MM.1S (cell line): ENCODE measurements at regions not wholly inside any gene's neighbourhood (a gene's known extent, or its start where the extent isn't known, plus 50 kb on each side); places are given as distances from the start of the nearest gene placed in this dataset.

Source experiments
- DNase-seq: peaks from one replicate; pipeline ENCODE4 v3.0.0-alpha.2; 2015
- H2AFZ ChIP-seq: fragments of 300-600 bp; sonication (generic); 2 replicates; pipeline ENCODE4 v1.6.0; 2016; ENCODE audit warnings: antibody characterized with exemption, low read length
- H3F3A ChIP-seq: fragments of 300-600 bp; sonication (generic); 2 replicates; pipeline ENCODE4 v1.6.1; 2016; ENCODE audit warnings: mild to moderate bottlenecking, antibody characterized with exemption, low read length, moderate library complexity, mixed read lengths; ENCODE audit not compliant: insufficient read depth
- H3K27ac ChIP-seq: fragments of 300-600 bp; sonication (generic); 2 replicates; pipeline ENCODE4 v1.5.1; 2016; ENCODE audit warnings: mild to moderate bottlenecking, low read length
- H3K27me3 ChIP-seq: fragments of 300-600 bp; sonication (generic); replicated peaks from 2 replicates; pipeline ENCODE4 v1.6.0; 2016; ENCODE audit warnings: low read length; ENCODE audit not compliant: insufficient read depth
- H3K36me3 ChIP-seq: fragments of 300-600 bp; sonication (generic); replicated peaks from 2 replicates; pipeline ENCODE4 v1.6.1; 2016; ENCODE audit warnings: mild to moderate bottlenecking, low read length, mixed read lengths; ENCODE audit not compliant: insufficient read depth
- H3K4me1 ChIP-seq: fragments of 300-600 bp; sonication (generic); 2 replicates; pipeline ENCODE4 v1.6.1; 2016; ENCODE audit warnings: low read length, mixed read lengths
- H3K4me2 ChIP-seq: fragments of 300-600 bp; sonication (generic); 2 replicates; pipeline ENCODE4 v1.6.0; 2016; ENCODE audit warnings: low read depth, low read length
- H3K4me3 ChIP-seq: fragments of 300-600 bp; sonication (generic); 2 replicates; pipeline ENCODE4 v1.5.1; 2016; ENCODE audit warnings: low read length, mixed read lengths
- H3K79me2 ChIP-seq: fragments of 300-600 bp; sonication (generic); 2 replicates; pipeline ENCODE4 v1.6.1; 2016; ENCODE audit warnings: mixed run types, low read length, mixed read lengths
- H3K9ac ChIP-seq: fragments of 300-600 bp; sonication (generic); 2 replicates; pipeline ENCODE4 v1.6.1; 2016; ENCODE audit warnings: low read length, mixed read lengths
- H3K9me2 ChIP-seq: fragments of 300-600 bp; sonication (generic); replicated peaks from 2 replicates; pipeline ENCODE4 v1.6.1; 2016; ENCODE audit warnings: mild to moderate bottlenecking, low read length, mixed read lengths; ENCODE audit not compliant: insufficient read depth
- H3K9me3 ChIP-seq: fragments of 300-600 bp; sonication (generic); replicated peaks from 2 replicates; pipeline ENCODE4 v1.6.1; 2016; ENCODE audit warnings: mild to moderate bottlenecking, low read length, mixed read lengths; ENCODE audit not compliant: insufficient read depth
- H4K20me1 ChIP-seq: fragments of 300-600 bp; sonication (generic); 2 replicates; pipeline ENCODE4 v1.6.1; 2016; ENCODE audit warnings: mild to moderate bottlenecking, low read length, moderate library complexity, mixed read lengths; ENCODE audit not compliant: insufficient read depth
- CTCF ChIP-seq: fragments of 300-600 bp; sonication (generic); IDR thresholded peaks from 2 replicates; pipeline ENCODE4 v1.5.1; 2016; ENCODE audit warnings: antibody characterized with exemption, low read length, mixed read lengths
- EZH2 ChIP-seq: fragments of 300-600 bp; sonication (generic); optimal IDR thresholded peaks from 2 replicates; pipeline ENCODE3; 2017; ENCODE audit warnings: low read depth, mild to moderate bottlenecking, antibody characterized with exemption, low read length, mixed read lengths
- EZH2phosphoT487 ChIP-seq: fragments of 300-600 bp; sonication (generic); IDR thresholded peaks from 2 replicates; pipeline ENCODE4 v1.6.1; 2018; ENCODE audit warnings: antibody characterized with exemption, low read length

DNA sequence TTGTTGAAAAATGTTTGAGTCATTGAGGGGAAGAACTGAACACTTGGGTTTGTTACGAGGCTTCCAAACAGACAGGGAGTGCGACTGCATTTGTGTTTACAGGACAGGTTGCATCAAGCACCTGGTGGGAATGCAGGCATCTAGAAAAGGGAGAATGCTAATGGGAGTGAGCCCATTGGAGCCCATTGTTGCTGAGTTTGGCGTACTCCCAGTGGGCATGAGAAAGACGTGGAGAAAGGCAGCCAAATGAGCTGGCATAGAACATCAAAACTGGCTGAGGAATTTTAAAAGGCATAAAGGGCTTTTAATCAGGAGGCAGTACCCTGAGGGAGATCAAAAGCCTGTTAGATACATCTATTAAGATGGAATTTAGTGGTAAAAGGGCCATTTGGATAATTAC, 171.6 kb upstream of the NPSR1 start:
- Histone ChIP-seq H3K9ac (no peak overlapping the region), H2AFZ (no peak overlapping the region), H3K4me2 (no peak overlapping the region), H3F3A (no peaks in the 10 kb centered on the region), H4K20me1 (no peaks in the 10 kb centered on the region), H3K4me1 (no peaks in the 10 kb centered on the region), H3K9me3 (no peaks in the 10 kb centered on the region), H3K36me3 (no peaks in the 10 kb centered on the region; the same call in 1 of the 2 replicates), H3K4me3 (no peak overlapping the region), H3K27me3 (no peaks in the 10 kb centered on the region), H3K9me2 (no peaks in the 10 kb centered on the region), H3K79me2 (no peaks in the 10 kb centered on the region), H3K27ac (no peak overlapping the region)
- TF ChIP-seq CTCF = no peak
- TF ChIP-seq EZH2phosphoT487 = no peak
- no peak for TF ChIP-seq EZH2
- no peak for DNase-seq

DNA sequence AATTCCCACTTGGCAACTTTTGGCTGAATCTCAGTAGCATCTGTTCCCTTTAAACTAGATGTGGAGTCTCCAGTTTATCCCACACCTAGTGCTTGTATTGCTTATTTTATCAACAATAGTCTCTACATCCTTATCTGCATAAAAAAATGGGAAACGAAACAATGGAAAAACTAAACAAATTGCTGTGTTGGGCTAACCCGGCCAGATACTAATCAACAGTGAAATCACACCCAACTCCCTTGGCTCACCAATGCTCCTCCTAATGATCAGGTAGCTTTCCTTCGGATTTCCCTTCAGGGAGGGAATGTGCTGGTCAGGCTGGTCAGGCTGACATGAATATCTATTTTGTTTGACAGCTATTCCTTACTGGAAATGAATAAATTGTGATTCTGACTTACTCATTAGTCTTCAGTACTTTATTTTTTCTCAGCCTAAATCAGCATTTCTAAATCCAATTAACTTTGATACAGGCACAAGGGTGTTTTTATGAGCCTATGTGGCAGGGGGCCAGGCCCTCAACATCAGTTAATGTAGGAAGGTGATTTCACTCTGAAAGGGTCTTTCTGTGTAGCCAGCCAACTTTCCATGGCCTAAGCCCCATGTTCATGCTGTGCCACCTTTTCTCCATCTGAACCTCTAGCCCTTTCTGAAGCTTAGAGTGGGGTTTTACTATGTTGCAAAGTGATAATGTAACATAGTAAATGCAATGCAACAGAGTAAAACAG, 170.5 kb upstream of the NPSR1 start:
- Histone ChIP-seq H4K20me1 (no peaks in the 10 kb centered on the region), H3K4me1 (no peaks in the 10 kb centered on the region), H3K27ac (no peak overlapping the region), H3K4me3 (no peak overlapping the region), H3K4me2 (no peak overlapping the region), H3K36me3 (no peaks in the 10 kb centered on the region; the same call in 1 of the 2 replicates), H3K9ac (no peak overlapping the region), H3K9me2 (no peaks in the 10 kb centered on the region), H3F3A (no peaks in the 10 kb centered on the region), H2AFZ (no peak overlapping the region), H3K9me3 (no peaks in the 10 kb centered on the region), H3K27me3 (no peaks in the 10 kb centered on the region), H3K79me2 (no peaks in the 10 kb centered on the region)
- DNase-seq = no peak
- TF ChIP-seq EZH2phosphoT487 = no peak
- TF ChIP-seq EZH2 = no peak
- no peak for TF ChIP-seq CTCF

DNA sequence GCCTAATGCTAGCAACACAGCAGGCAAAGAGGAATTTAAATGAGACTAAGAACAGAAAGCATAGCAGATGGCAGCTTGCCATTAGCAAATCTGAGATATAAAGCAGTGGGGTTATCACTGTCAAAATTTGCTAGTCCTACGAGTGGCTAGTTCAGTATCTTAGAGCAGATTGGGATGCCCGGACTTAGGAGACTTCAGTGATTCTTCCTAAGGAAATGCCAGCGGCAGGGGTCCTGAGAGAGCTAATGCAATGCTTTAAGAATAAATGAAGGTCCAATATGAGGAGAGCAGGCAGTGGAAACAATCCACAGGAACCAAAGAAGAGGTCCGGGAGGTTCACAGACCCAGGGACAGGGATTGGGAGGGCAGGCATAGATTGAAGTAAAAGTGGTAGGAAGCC, 169.3 kb upstream of the NPSR1 start:
- no peak for DNase-seq
- Histone ChIP-seq H3K9me2 (no peaks in the 10 kb centered on the region), H3K79me2 (no peaks in the 10 kb centered on the region), H3K4me1 (no peaks in the 10 kb centered on the region), H3K27me3 (no peaks in the 10 kb centered on the region), H2AFZ (no peak overlapping the region), H3K4me3 (no peak overlapping the region), H3K9ac (no peak overlapping the region), H3K4me2 (no peak overlapping the region), H3F3A (no peaks in the 10 kb centered on the region), H3K27ac (no peak overlapping the region), H4K20me1 (no peaks in the 10 kb centered on the region), H3K9me3 (no peaks in the 10 kb centered on the region), H3K36me3 (no peaks in the 10 kb centered on the region; the same call in 1 of the 2 replicates)
- TF ChIP-seq EZH2 = no peak
- no peak for TF ChIP-seq CTCF
- TF ChIP-seq EZH2phosphoT487 = no peak
